Endothelial cell of umbilical vein (primary cell): ENCODE measurements at regions not wholly inside any gene's neighbourhood (a gene's known extent, or its start where the extent isn't known, plus 50 kb on each side); places are given as distances from the start of the nearest gene placed in this dataset.

Experiments used
- CTCF ChIP-seq, 2 donors: IDR thresholded peaks; 1 replicate in 1 of 2; 2 replicates in 1 of 2; pipeline ENCODE4 v1.5.1; 2011; ENCODE audit warnings: low read length in 2 of 2, mild to moderate bottlenecking in 2 of 2, moderate library complexity in 2 of 2, control low read depth in 1 of 2, inconsistent platforms in 1 of 2, low read depth in 1 of 2; ENCODE audit not compliant: insufficient read depth in 1 of 2; ENCODE audit errors: extremely low read depth in 1 of 2
- EZH2 ChIP-seq: IDR thresholded peaks from 2 replicates; pipeline ENCODE4 v1.6.1; 2012; ENCODE audit warnings: borderline replicate concordance, low read depth, mild to moderate bottlenecking, moderate library complexity, low read length, inconsistent platforms; ENCODE audit not compliant: severe bottlenecking
- FOS ChIP-seq: IDR thresholded peaks from 2 replicates; pipeline ENCODE4 v1.6.1; 2011; ENCODE audit warnings: mild to moderate bottlenecking, low read length, moderate library complexity, borderline replicate concordance; ENCODE audit not compliant: insufficient read depth
- GATA2 ChIP-seq: IDR thresholded peaks from 2 replicates; pipeline ENCODE4 v1.7.0; 2011; ENCODE audit warnings: low read depth, mild to moderate bottlenecking, moderate library complexity, mixed read lengths, low read length; ENCODE audit not compliant: insufficient read length, insufficient read depth
- JUN ChIP-seq: IDR thresholded peaks from 2 replicates; pipeline ENCODE4 v1.6.1; 2011; ENCODE audit warnings: borderline replicate concordance, low read depth; ENCODE audit not compliant: insufficient read length, insufficient read depth
- MAX ChIP-seq: IDR thresholded peaks from 2 replicates; pipeline ENCODE4 v1.6.1; 2011; ENCODE audit not compliant: insufficient read depth, insufficient read length
- POLR2A ChIP-seq: IDR thresholded peaks from 2 replicates; pipeline ENCODE4 v1.6.1; 2012; ENCODE audit warnings: low read depth, mild to moderate bottlenecking, control low read depth, low read length
- POLR2AphosphoS5 ChIP-seq: IDR thresholded peaks from 2 replicates; pipeline ENCODE4 v1.6.1; 2012; ENCODE audit warnings: low read depth, mild to moderate bottlenecking, control low read depth, low read length, moderate library complexity; ENCODE audit not compliant: insufficient read depth

DNA sequence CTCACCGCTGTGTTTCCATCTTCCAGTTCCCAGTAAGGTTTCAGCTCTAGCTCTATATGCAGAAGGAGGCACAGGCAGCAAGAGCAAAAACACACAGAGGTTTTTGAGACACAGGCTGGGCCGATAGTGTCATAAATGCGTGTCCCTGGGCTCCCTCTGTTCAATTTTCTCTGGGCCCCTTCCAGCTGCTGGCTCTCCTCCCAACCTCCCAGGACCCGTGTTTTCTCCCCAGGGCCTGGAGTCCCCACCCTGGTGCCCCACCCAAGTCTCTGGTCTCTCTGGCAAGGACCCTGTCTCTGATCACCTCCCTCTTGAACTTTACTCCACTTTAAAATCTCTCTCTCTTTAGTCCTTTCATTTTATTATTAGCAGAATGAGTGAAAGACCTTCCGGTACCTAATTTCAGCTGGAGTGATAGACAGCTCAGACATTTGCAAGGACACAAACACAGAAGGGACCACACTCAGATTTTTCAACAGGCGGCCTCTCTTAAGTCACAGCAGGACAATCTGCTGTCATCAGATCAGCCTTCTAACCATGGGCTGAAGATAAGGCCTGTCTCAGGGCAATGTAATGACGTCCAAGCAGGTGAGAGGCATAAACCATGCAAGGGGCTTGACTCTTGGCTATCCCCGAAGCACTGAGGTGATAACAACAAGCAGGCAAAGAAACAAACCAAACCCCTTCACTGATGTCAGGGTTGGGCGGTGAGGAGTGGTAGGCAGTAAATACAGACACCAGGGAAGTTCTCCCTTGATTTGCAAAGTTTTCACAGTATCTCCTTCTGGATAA is 190.0 kb upstream of the IRS2 start:
- TF ChIP-seq CTCF (IDR thresholded peaks at IDR 0.05; ENCODE audit: extremely low read depth in 1 of 2, insufficient read depth in 1 of 2, low read depth in 1 of 2, low read length in 2 of 2) (no peak), EZH2 (no peak), JUN (no peak), POLR2A (no peak), POLR2AphosphoS5 (no peak), FOS (no peak), MAX (no peak), GATA2 (no peak)
